WTC11 (cell line): ENCODE measurements at regions not wholly inside any gene's neighbourhood (a gene's known extent, or its start where the extent isn't known, plus 50 kb on each side); places are given as distances from the start of the nearest gene placed in this dataset.

Experiments
- ATAC-seq: fragments of 200-7000 bp; cut with Tn5 transposase; 2 replicates; pipeline ENCODE4 v1.10.0; 2021; ENCODE audit warnings: mild to moderate bottlenecking, moderate library complexity
- CTCF ChIA-PET: fragments of 300-600 bp; sonication (Branson Sonifier 250); formaldehyde crosslinking; loops from one replicate; lab custom pipeline; 2021; ENCODE audit warnings: antibody characterized with exemption; lab: Charles Lee
- POLR2A ChIA-PET: fragments of 350-600 bp; sonication (Branson Sonifier 250); formaldehyde crosslinking; loops from one replicate; lab custom pipeline; 2021; ENCODE audit warnings: antibody characterized with exemption; lab: Charles Lee
- DNase-seq: peaks from one replicate; pipeline ENCODE4 v3.0.0; 2021; ENCODE audit warnings: low spot score
- H3K27ac Mint-ChIP-seq: 2 replicates; pipeline ENCODE4 v1.8.0; 2021; ENCODE audit warnings: mixed read lengths
- H3K27me3 Mint-ChIP-seq: 2 replicates; pipeline ENCODE4 v1.8.0; 2021; ENCODE audit warnings: low read depth, mild to moderate bottlenecking, moderate library complexity, mixed read lengths
- H3K36me3 Mint-ChIP-seq: 2 replicates; pipeline ENCODE4 v1.8.0; 2021; ENCODE audit warnings: mixed read lengths
- H3K4me1 Mint-ChIP-seq: 2 replicates; pipeline ENCODE4 v1.8.0; 2022; ENCODE audit warnings: mixed read lengths
- H3K4me3 Mint-ChIP-seq: 2 replicates; pipeline ENCODE4 v1.8.0; 2021; ENCODE audit warnings: mild to moderate bottlenecking, moderate library complexity, mixed read lengths
- H3K9me3 Mint-ChIP-seq: 2 replicates; pipeline ENCODE4 v1.8.0; 2021; ENCODE audit warnings: mixed read lengths
- ARID4B ChIP-seq: sonication (generic); formaldehyde crosslinking; IDR thresholded peaks from 2 replicates; pipeline ENCODE4 v1.8.0; 2023; ENCODE audit warnings: missing genetic modification reagents, mild to moderate bottlenecking, borderline replicate concordance
- ATF3 ChIP-seq: sonication (generic); formaldehyde crosslinking; conservative IDR thresholded peaks from 2 replicates; pipeline ENCODE4 v1.8.1; 2022; ENCODE audit warnings: mild to moderate bottlenecking, missing genetic modification reagents
- E2F4 ChIP-seq: sonication (generic); formaldehyde crosslinking; IDR thresholded peaks from 2 replicates; pipeline ENCODE4 v1.8.1; 2022; ENCODE audit warnings: low read depth, mild to moderate bottlenecking, moderate library complexity, missing genetic modification reagents, borderline replicate concordance
- E2F5 ChIP-seq: sonication (generic); formaldehyde crosslinking; IDR thresholded peaks from 2 replicates; pipeline ENCODE4 v1.8.1; 2022; ENCODE audit warnings: mild to moderate bottlenecking, moderate library complexity, missing genetic modification reagents
- ELF4 ChIP-seq: sonication (generic); formaldehyde crosslinking; IDR thresholded peaks from 2 replicates; pipeline ENCODE4 v1.8.1; 2022; ENCODE audit warnings: low read depth, mild to moderate bottlenecking, moderate library complexity, missing genetic modification reagents
- FOXP4 ChIP-seq: sonication (generic); formaldehyde crosslinking; IDR thresholded peaks from 2 replicates; pipeline ENCODE4 v1.8.0; 2022; ENCODE audit warnings: mild to moderate bottlenecking, missing genetic modification reagents
- JAZF1 ChIP-seq: fragments of 250-450 bp; sonication (Bioruptor Pico); IDR thresholded peaks from 2 replicates; pipeline ENCODE4 v1.9.0; 2021; ENCODE audit warnings: moderate library complexity, mild to moderate bottlenecking, inconsistent platforms
- NFATC4 ChIP-seq: fragments of 250-450 bp; sonication (Bioruptor Pico); IDR thresholded peaks from 2 replicates; pipeline ENCODE4 v1.9.0; 2021; ENCODE audit warnings: mild to moderate bottlenecking
- SP1 ChIP-seq: sonication (generic); formaldehyde crosslinking; conservative IDR thresholded peaks from 2 replicates; pipeline ENCODE4 v1.8.1; 2022; ENCODE audit warnings: missing genetic modification reagents
- ZMAT4 ChIP-seq: fragments of 250-450 bp; sonication (Bioruptor Pico); IDR thresholded peaks from 2 replicates; pipeline ENCODE4 v1.9.0; 2021; ENCODE audit warnings: mild to moderate bottlenecking
- ZNF396 ChIP-seq: fragments of 250-450 bp; sonication (Bioruptor Pico); IDR thresholded peaks from 2 replicates; pipeline ENCODE4 v1.8.0; 2021; ENCODE audit warnings: mild to moderate bottlenecking, moderate library complexity, borderline replicate concordance
- ZNF423 ChIP-seq: fragments of 250-450 bp; sonication (Bioruptor Pico); IDR thresholded peaks from 2 replicates; pipeline ENCODE4 v2.1.2; 2022; ENCODE audit warnings: mild to moderate bottlenecking, moderate library complexity
- ZSCAN18 ChIP-seq: fragments of 250-450 bp; sonication (Bioruptor Pico); IDR thresholded peaks from 2 replicates; pipeline ENCODE4 v2.1.2; 2022; ENCODE audit warnings: mild to moderate bottlenecking, moderate library complexity

GRCh38 chr13:105338773-105339172, 1196.7 kb downstream of the EFNB2 start (continued):
- TF ChIP-seq ARID4B (CRISPR knock-in tag) (no peak), ZNF423 (no peak), E2F4 (no peak), ATF3 (CRISPR knock-in tag) (no peak)

- no peaks in the 10 kb centered on the region for H3K27me3 Mint-ChIP-seq
- peaks cover 20% of the 10 kb centered on the region for H3K4me1 Mint-ChIP-seq
- H3K9me3 Mint-ChIP-seq: no peaks in the 10 kb centered on the region
- no peak for ATAC-seq
- H3K36me3 Mint-ChIP-seq: no peaks in the 10 kb centered on the region
- ChIA-PET CTCF (no interaction called here), POLR2A (no interaction called here)
- no peak overlapping the region for H3K4me3 Mint-ChIP-seq
- DNase-seq: no peak
- H3K27ac Mint-ChIP-seq: no peak overlapping the region
- TF ChIP-seq NFATC4 (CRISPR knock-in tag): no peak
- no peak for TF ChIP-seq JAZF1 (CRISPR knock-in tag)
- TF ChIP-seq FOXP4 (CRISPR knock-in tag): no peak
Measured at GRCh38 chr13:105338006-105338405, 1197.5 kb downstream of the EFNB2 start.

GRCh38 chr13:105336706-105337576, 1198.5 kb downstream of the EFNB2 start:
- no peak for TF ChIP-seq ZNF396 (CRISPR knock-in tag)
- no peak for TF ChIP-seq ELF4 (CRISPR knock-in tag)
- no peak for TF ChIP-seq ZMAT4 (CRISPR knock-in tag)
- no peak for TF ChIP-seq E2F5 (CRISPR knock-in tag)
- TF ChIP-seq SP1: no peak
- TF ChIP-seq ZSCAN18 (CRISPR knock-in tag): no peak

More at GRCh38 chr13:105336706-105337576, 1198.5 kb downstream of the EFNB2 start:
- Mint-ChIP-seq H3K36me3 (no peaks in the 10 kb centered on the region), H3K4me3 (no peak overlapping the region), H3K4me1 (peaks cover 20% of the 10 kb centered on the region), H3K27ac (no peak overlapping the region), H3K27me3 (no peaks in the 10 kb centered on the region), H3K9me3 (no peaks in the 10 kb centered on the region)
- no peak for DNase-seq
- ATAC-seq: no peak
- POLR2A ChIA-PET: no interaction called here
- CTCF ChIA-PET: no interaction called here
